GM12891 (cell line): ENCODE measurements at regions not wholly inside any gene's neighbourhood (a gene's known extent, or its start where the extent isn't known, plus 50 kb on each side); places are given as distances from the start of the nearest gene placed in this dataset.

Experiments used
- DNase-seq: peaks from one replicate; pipeline ENCODE4 v3.0.0; 2011; ENCODE audit warnings: low spot score; ENCODE audit not compliant: insufficient read length
- FAIRE-seq: peaks from 2 replicates; lab custom pipeline; 2011; peaks lifted over from hg19 to GRCh38; lab: Jason Lieb, UNC
- PAX5 ChIP-seq: IDR thresholded peaks from 2 replicates; pipeline ENCODE4 v1.6.1; 2011; ENCODE audit warnings: low read length, moderate library complexity, mild to moderate bottlenecking; ENCODE audit not compliant: insufficient read depth, severe bottlenecking
- POLR2A ChIP-seq: IDR thresholded peaks from 2 replicates; pipeline ENCODE4 v1.6.1; 2011; ENCODE audit warnings: low read depth, low read length, control low read depth
- POLR2AphosphoS5 ChIP-seq: IDR thresholded peaks from 2 replicates; pipeline ENCODE4 v1.6.1; 2011; ENCODE audit warnings: low read depth, low read length, control low read depth
- POU2F2 ChIP-seq: IDR thresholded peaks from 2 replicates; pipeline ENCODE4 v1.6.1; 2011; ENCODE audit warnings: low read depth, mild to moderate bottlenecking, control low read depth, low read length, moderate library complexity
- SPI1 ChIP-seq: IDR thresholded peaks from 2 replicates; pipeline ENCODE4 v1.6.1; 2011; ENCODE audit warnings: low read depth, low read length, control low read depth
- TAF1 ChIP-seq: IDR thresholded peaks from 2 replicates; pipeline ENCODE4 v1.6.1; 2011; ENCODE audit warnings: low read depth, low read length, control low read depth

DNA sequence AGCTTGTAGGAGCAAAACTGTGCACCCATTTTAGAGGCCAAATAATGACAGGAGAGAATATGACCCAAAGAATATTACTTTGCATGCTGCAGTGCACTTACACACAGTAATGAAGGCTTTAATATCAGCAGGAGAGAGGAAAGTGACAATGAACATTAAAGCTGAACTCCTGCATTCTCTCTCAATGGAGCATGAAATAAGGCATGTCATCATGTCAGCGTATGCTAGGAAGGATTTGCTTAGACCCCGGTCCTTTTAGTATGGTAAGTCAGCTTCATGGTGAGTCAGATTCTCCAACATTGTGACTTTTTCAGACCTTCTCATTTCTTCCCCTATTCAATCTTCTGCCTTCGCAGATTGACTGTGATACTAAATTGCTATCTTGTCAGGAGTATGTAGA, 210.7 kb upstream of the TMPRSS15 start:
- FAIRE-seq (no peak), DNase-seq (no peak)
- TF ChIP-seq TAF1 (no peak), PAX5 (no peak), POLR2A (no peak), POLR2AphosphoS5 (no peak), SPI1 (no peak)

GRCh38 chr21:18617291-18617690, 213.7 kb upstream of the TMPRSS15 start:
- DNase-seq (no peak), FAIRE-seq (no peak)
- TF ChIP-seq POU2F2 (no peak), TAF1 (no peak), PAX5 (no peak), SPI1 (no peak), POLR2A (no peak), POLR2AphosphoS5 (no peak)

- TF ChIP-seq TAF1: no peak
- no peak for TF ChIP-seq POU2F2
- TF ChIP-seq POLR2A: no peak
- no peak for TF ChIP-seq POLR2AphosphoS5
- TF ChIP-seq PAX5: no peak
- TF ChIP-seq SPI1: no peak
- DNase-seq: no peak
- FAIRE-seq: no peak
These were observed 216.9 kb upstream of the TMPRSS15 start for GRCh38 chr21:18620436-18620835.

DNA sequence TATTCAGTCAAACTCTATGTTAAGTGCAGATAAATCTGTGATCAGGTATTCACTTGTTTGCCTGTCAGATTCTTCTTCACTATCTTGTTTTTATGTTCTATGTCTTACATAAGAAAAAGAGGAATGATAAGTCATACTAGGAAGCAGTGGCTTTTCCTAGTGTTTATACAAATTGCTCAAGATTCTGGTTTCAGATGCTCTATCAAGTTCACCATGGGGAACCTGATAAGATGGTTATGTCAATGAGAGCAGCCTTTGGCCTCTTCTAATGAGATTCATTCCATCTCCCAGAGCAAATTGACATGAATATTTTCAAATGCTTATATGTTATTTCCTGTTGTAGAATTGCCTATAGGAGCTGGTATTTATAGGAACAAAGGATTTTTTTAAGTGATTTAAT, 218.8 kb upstream of the TMPRSS15 start:
- TF ChIP-seq PAX5: no peak
- no peak for TF ChIP-seq POLR2A
- TF ChIP-seq POU2F2: no peak
- no peak for TF ChIP-seq POLR2AphosphoS5
- no peak for TF ChIP-seq TAF1
- no peak for TF ChIP-seq SPI1
- FAIRE-seq: no peak
- DNase-seq: no peak

GRCh38 chr21:18630446-18630845, 226.9 kb upstream of the TMPRSS15 start:
- DNase-seq (no peak), FAIRE-seq (no peak)
- TF ChIP-seq POLR2A: no peak
- TF ChIP-seq POLR2AphosphoS5: no peak
- no peak for TF ChIP-seq POU2F2
- TF ChIP-seq SPI1: no peak
- TF ChIP-seq TAF1: no peak
- TF ChIP-seq PAX5: no peak

DNA sequence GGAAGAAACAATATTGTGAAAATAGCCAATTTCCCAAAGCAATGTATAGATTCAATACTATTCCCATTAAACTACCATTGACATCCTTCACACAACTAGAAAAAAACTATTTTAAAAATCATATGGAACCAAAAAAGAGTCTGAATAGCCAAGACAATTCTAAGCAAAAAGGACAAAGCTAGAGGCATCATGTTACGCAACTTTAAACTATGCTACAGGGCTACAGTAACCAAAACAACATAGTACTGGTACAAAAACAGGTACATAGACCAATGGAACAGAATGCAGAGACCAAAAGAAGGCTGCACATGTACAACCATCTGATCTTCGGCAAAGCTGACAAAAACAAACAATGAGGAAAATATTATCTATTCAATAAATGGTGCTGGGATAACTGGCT, 233.3 kb upstream of the TMPRSS15 start:
- FAIRE-seq: no peak
- no peak for TF ChIP-seq POLR2AphosphoS5
- no peak for TF ChIP-seq POLR2A
- TF ChIP-seq POU2F2: no peak
- no peak for TF ChIP-seq SPI1
- no peak for TF ChIP-seq TAF1
- no peak for TF ChIP-seq PAX5
- no peak for DNase-seq

DNA sequence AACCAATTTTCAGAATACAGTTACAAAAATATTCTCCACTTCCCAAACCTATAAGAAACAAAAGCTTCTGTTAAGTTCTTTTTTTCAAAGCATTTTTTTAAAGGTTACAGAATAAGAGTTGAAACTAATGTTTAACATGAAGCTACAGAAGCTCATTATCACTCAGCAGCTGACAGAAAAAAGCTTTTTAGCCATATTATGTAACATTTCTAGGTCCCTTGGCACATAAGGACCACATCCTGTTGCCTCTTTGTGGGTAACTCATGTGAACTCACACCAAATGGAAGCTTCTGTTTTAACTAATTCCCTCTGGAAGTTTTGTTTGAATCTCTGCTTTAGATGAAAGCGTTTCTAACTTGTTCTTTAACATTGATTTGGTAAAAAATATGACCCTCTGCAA, 242.5 kb upstream of the TMPRSS15 start:
- no peak for TF ChIP-seq SPI1
- no peak for TF ChIP-seq POLR2A
- no peak for TF ChIP-seq PAX5
- TF ChIP-seq POU2F2: no peak
- TF ChIP-seq POLR2AphosphoS5: no peak
- TF ChIP-seq TAF1: no peak
- no peak for FAIRE-seq
- no peak for DNase-seq

DNA sequence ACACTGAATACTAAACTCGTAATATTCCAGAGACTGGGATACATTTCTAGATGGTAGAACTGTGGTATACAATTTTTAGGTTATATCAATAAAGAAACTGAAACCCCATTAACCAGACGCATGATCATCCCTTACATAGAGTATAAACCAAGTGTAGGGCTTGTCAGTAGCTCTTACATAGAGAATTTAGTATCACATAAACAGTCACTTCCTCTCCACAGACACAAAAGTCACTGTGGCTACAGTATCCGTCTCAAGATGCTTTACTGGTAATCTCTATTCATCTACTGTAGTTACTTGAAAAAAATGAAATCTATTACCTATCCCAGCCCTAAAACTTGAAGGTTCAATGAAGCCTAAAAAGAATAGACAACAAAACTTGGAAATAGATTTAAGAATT, 252.3 kb upstream of the TMPRSS15 start:
- DNase-seq (no peak), FAIRE-seq (no peak)
- TF ChIP-seq TAF1 (no peak), POLR2AphosphoS5 (no peak), POU2F2 (no peak), SPI1 (no peak), PAX5 (no peak), POLR2A (no peak)

DNA sequence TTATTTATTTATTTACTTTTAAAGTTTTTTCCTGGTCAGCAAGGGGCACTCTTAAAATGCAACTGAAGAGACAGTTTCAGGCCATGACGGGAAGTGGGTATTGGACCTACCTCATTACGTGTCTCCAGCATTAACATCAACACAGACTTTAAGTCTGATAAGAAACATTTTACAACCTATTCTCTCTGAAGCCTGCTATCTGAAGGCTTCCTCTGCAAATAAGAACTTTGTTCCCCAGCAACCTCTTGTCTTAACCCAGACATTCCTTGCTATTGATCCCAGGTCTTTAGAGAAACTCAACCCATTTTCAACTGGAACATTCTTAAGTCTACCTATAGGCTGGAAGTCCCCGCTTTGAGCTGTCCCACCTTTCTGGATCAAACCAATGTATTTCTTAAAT, 258.3 kb upstream of the TMPRSS15 start:
- DNase-seq (no peak), FAIRE-seq (no peak)
- TF ChIP-seq POLR2AphosphoS5: no peak
- no peak for TF ChIP-seq PAX5
- no peak for TF ChIP-seq SPI1
- TF ChIP-seq POLR2A: no peak
- TF ChIP-seq TAF1: no peak
- no peak for TF ChIP-seq POU2F2

GRCh38 chr21:18663663-18664062, 260.1 kb upstream of the TMPRSS15 start:
- FAIRE-seq (no peak), DNase-seq (no peak)
- TF ChIP-seq POLR2A: no peak
- TF ChIP-seq POU2F2: no peak
- TF ChIP-seq PAX5: no peak
- TF ChIP-seq SPI1: no peak
- no peak for TF ChIP-seq POLR2AphosphoS5
- TF ChIP-seq TAF1: no peak
